ENCODE measurements at regions not wholly inside any gene's neighbourhood (a gene's known extent, or its start where the extent isn't known, plus 50 kb on each side); places are given as distances from the start of the nearest gene placed in this dataset.

DNA sequence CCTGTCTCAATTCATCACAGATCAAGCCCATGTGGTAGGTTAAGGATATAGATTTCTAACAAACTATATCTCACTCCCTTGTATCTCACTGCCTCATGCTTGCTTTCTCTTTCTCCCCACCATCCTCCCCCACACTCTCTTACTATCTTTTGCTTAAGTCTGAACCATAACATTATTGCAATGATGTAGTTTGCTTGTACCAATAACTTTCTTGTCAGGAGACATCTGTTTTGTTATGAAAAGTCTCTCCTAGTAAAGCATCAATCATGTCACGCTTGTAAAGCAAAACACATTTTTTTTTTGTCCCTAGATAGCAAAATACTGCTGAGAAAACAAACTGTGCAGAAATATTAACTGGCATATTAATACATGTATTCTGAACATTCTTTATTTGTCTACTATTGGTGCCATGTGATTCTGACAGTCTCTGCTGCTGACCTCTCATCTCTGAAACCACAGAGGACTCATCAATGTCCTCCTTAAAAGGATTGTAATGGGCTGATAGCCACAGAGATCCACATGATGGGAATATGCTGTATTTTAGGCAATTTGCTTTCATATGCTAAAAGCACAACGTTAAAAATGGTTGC is 217.5 kb downstream of the VEGFC start:
- Mint-ChIP-seq H3K4me3 (ENCODE audit: unreplicated experiment) (no peak overlapping the region), H3K9me3 (ENCODE audit: unreplicated experiment) (no peaks in the 10 kb centered on the region), H3K27ac (ENCODE audit: unreplicated experiment) (no peak overlapping the region), H3K36me3 (ENCODE audit: low read depth, unreplicated experiment) (no peaks in the 10 kb centered on the region), H3K4me1 (ENCODE audit: low read depth, unreplicated experiment) (peaks cover 5% of the 10 kb centered on the region), H3K27me3 (ENCODE audit: low read depth, unreplicated experiment) (no peaks in the 10 kb centered on the region)
- no peak for DNase-seq (ENCODE audit: low read depth)
- Histone ChIP-seq H3K4me3 (ENCODE audit: insufficient read depth, low read depth, low read length) (no peak overlapping the region), H3K36me3 (ENCODE audit: insufficient read depth, low read length) (no peaks in the 10 kb centered on the region), H4K20me1 (ENCODE audit: insufficient read depth, low read length) (no peaks in the 10 kb centered on the region), H3K27me3 (ENCODE audit: insufficient read depth, low read length) (no peaks in the 10 kb centered on the region), H2AFZ (ENCODE audit: low read depth, low read length) (no peak overlapping the region), H3K27ac (ENCODE audit: low read depth, low read length) (no peak overlapping the region), H3K4me2 (ENCODE audit: low read length) (no peak overlapping the region), H3K79me2 (ENCODE audit: insufficient read depth, low read length) (no peaks in the 10 kb centered on the region), H3K4me1 (ENCODE audit: insufficient read depth, low read length) (no peaks in the 10 kb centered on the region), H3K9ac (ENCODE audit: low read length) (no peak overlapping the region), H3K9me3 (ENCODE audit: insufficient read depth, low read depth, low read length) (no peaks in the 10 kb centered on the region)
- no peak for TF ChIP-seq EZH2 (IDR thresholded peaks at IDR 0.05; ENCODE audit: insufficient read depth, low read length)
- TF ChIP-seq, protein P1, sequence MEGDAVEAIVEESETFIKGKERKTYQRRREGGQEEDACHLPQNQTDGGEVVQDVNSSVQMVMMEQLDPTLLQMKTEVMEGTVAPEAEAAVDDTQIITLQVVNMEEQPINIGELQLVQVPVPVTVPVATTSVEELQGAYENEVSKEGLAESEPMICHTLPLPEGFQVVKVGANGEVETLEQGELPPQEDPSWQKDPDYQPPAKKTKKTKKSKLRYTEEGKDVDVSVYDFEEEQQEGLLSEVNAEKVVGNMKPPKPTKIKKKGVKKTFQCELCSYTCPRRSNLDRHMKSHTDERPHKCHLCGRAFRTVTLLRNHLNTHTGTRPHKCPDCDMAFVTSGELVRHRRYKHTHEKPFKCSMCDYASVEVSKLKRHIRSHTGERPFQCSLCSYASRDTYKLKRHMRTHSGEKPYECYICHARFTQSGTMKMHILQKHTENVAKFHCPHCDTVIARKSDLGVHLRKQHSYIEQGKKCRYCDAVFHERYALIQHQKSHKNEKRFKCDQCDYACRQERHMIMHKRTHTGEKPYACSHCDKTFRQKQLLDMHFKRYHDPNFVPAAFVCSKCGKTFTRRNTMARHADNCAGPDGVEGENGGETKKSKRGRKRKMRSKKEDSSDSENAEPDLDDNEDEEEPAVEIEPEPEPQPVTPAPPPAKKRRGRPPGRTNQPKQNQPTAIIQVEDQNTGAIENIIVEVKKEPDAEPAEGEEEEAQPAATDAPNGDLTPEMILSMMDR (IDR thresholded peaks at IDR 0.05; ENCODE audit: insufficient read depth, low read depth, low read length): no peak
- no peak for FAIRE-seq

GRCh38 chr4:176579226-176579625 is 213.5 kb downstream of the VEGFC start:
- Mint-ChIP-seq H3K27me3 (ENCODE audit: low read depth, unreplicated experiment) (no peaks in the 10 kb centered on the region), H3K4me1 (ENCODE audit: low read depth, unreplicated experiment) (peaks cover 14% of the 10 kb centered on the region), H3K9me3 (ENCODE audit: unreplicated experiment) (no peaks in the 10 kb centered on the region), H3K36me3 (ENCODE audit: low read depth, unreplicated experiment) (no peaks in the 10 kb centered on the region), H3K4me3 (ENCODE audit: unreplicated experiment) (no peak overlapping the region), H3K27ac (ENCODE audit: unreplicated experiment) (no peak overlapping the region)
- no peaks in the 10 kb centered on the region for H3K36me3 ChIP-seq (ENCODE audit: insufficient read depth, low read length)
- peaks cover 7% of the 10 kb centered on the region for H3K4me1 ChIP-seq (ENCODE audit: insufficient read depth, low read length)
- no peak overlapping the region for H3K27ac ChIP-seq (ENCODE audit: low read depth, low read length)
- FAIRE-seq: no peak
- no peak overlapping the region for H3K4me2 ChIP-seq (ENCODE audit: low read length)
- no peak overlapping the region for H2AFZ ChIP-seq (ENCODE audit: low read depth, low read length)
- no peak overlapping the region for H3K4me3 ChIP-seq (ENCODE audit: insufficient read depth, low read depth, low read length)
- TF ChIP-seq, protein P1 (IDR thresholded peaks at IDR 0.05; ENCODE audit: insufficient read depth, low read depth, low read length): no peak
- no peaks in the 10 kb centered on the region for H3K79me2 ChIP-seq (ENCODE audit: insufficient read depth, low read length)
- H4K20me1 ChIP-seq (ENCODE audit: insufficient read depth, low read length): no peaks in the 10 kb centered on the region
- no peaks in the 10 kb centered on the region for H3K9me3 ChIP-seq (ENCODE audit: insufficient read depth, low read depth, low read length)
- no peak overlapping the region for H3K9ac ChIP-seq (ENCODE audit: low read length)
- no peak for DNase-seq (ENCODE audit: low read depth)
- H3K27me3 ChIP-seq (ENCODE audit: insufficient read depth, low read length): no peaks in the 10 kb centered on the region

DNA sequence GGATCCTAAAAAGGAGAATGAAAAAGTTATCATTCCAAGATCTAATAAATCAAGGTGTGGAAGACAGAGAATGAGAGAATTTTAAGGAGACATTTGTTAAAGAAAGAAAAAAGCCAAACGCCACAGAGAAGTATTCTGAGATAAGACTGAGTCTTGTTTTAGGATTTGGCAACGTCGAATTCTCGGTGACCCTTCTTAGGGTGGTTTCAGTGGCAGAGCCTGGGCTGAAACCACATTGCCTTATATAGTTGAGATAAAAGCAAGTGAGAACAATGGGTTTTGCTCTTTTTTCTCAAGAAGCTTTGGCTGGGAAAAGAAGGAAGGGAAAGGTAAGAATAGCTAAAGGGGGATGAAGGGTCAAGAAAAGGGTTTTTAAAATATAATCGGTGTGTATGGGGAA is 209.4 kb downstream of the VEGFC start:
- H3K9ac ChIP-seq (ENCODE audit: low read length): no peak overlapping the region
- Mint-ChIP-seq H3K36me3 (ENCODE audit: low read depth, unreplicated experiment) (no peaks in the 10 kb centered on the region), H3K9me3 (ENCODE audit: unreplicated experiment) (no peaks in the 10 kb centered on the region), H3K4me1 (ENCODE audit: low read depth, unreplicated experiment) (peaks cover 12% of the 10 kb centered on the region), H3K27ac (ENCODE audit: unreplicated experiment) (no peak overlapping the region), H3K4me3 (ENCODE audit: unreplicated experiment) (no peak overlapping the region), H3K27me3 (ENCODE audit: low read depth, unreplicated experiment) (no peaks in the 10 kb centered on the region)
- H3K79me2 ChIP-seq (ENCODE audit: insufficient read depth, low read length): no peaks in the 10 kb centered on the region
- no peaks in the 10 kb centered on the region for H3K9me3 ChIP-seq (ENCODE audit: insufficient read depth, low read depth, low read length)
- TF ChIP-seq, protein P1 (IDR thresholded peaks at IDR 0.05; ENCODE audit: insufficient read depth, low read depth, low read length): no peak
- no peak for TF ChIP-seq EZH2 (IDR thresholded peaks at IDR 0.05; ENCODE audit: insufficient read depth, low read length)
- H4K20me1 ChIP-seq (ENCODE audit: insufficient read depth, low read length): no peaks in the 10 kb centered on the region
- FAIRE-seq (no peak), DNase-seq (ENCODE audit: low read depth) (no peak)
- H2AFZ ChIP-seq (ENCODE audit: low read depth, low read length): no peak overlapping the region
- H3K27me3 ChIP-seq (ENCODE audit: insufficient read depth, low read length): no peaks in the 10 kb centered on the region
- H3K4me2 ChIP-seq (ENCODE audit: low read length): no peak overlapping the region
- H3K27ac ChIP-seq (ENCODE audit: low read depth, low read length): no peak overlapping the region
- H3K4me1 ChIP-seq (ENCODE audit: insufficient read depth, low read length): peaks cover 9% of the 10 kb centered on the region
- H3K36me3 ChIP-seq (ENCODE audit: insufficient read depth, low read length): no peaks in the 10 kb centered on the region
- no peak overlapping the region for H3K4me3 ChIP-seq (ENCODE audit: insufficient read depth, low read depth, low read length)

All from astrocyte (in vitro differentiated cells and primary cell).